ENCODE measurements at regions not wholly inside any gene's neighbourhood (a gene's known extent, or its start where the extent isn't known, plus 50 kb on each side); places are given as distances from the start of the nearest gene placed in this dataset.

DNA sequence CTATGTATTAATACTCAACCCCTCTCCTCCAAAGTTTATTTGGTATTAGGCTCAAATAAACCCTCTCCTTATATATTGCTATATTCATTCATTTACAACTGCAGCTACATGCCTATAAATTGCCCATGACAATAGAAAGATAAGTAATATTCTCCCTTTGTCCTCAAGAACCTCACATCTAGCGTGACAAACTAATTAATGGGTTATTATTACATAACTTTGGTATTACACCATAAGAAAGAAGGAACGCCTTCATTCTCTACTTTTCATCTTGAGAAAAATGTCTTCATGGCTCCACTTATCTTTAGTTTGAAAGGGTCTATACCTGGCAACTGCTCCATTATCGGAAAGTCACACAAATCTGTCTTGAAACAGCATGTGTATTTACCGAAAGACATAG lies 157.7 kb upstream of the RASGEF1B start:
- no peak for DNase-seq (ENCODE audit: low read depth in 2 of 2)

DNA sequence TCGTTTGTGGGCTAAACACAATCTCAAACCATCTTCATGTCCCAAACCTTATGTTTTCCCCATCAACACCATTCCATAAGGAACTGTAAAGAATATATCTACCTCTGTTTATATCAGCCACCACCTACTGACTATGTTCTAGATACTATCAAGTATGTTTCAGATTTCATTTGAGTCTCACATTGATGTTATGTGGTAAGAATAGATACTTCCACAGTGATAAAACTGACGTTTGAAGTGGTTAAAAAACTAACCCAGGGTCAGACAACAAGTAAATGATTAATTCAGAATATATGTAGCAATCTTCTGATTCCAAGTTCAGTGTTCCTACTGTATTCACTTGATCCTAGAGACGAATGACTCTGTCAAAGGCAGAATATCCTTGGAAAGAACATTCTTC lies 156.8 kb upstream of the RASGEF1B start:
- no peak for DNase-seq (ENCODE audit: low read depth in 2 of 2)

DNA sequence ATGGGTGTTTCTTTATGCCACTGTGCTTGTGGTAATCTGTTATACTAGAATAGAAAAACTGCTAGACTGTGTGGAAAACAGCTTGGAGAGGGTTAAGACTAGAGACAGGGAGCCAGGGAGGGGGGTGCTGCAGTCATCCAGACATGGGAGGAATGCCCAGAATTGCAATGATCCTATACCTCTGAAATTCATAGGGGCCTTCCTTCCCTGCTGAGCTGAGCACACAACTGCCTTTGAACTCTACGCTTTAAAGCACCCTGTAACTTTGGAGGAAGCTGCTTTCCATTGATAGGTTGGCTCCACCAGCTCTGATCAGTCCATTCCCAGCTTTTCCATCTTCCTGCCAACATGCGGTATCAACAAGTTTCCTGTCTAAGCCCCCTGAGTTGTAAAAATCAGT lies 155.9 kb upstream of the RASGEF1B start:
- DNase-seq (ENCODE audit: low read depth in 2 of 2), result no peak

DNA sequence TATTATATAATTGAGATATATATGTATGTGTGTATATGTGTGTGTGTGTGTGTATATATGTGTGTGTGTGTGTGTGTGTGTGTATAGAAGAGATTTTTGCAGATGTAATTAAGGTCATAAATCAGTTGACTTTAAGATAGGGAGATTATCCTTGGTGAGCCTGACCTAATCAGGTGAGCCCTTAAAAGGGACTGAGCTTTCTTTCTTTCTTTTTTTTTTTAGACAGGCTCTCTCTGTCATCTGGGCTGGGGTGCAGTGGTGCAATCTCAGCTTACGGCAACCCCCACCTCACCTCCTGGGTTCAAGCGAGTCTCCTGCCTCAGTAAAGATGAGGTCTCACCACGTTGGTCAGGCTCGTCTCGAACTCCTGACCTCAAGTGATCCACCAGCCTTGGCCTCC lies 155.1 kb upstream of the RASGEF1B start:
- no peak for DNase-seq (ENCODE audit: low read depth in 2 of 2)

DNA sequence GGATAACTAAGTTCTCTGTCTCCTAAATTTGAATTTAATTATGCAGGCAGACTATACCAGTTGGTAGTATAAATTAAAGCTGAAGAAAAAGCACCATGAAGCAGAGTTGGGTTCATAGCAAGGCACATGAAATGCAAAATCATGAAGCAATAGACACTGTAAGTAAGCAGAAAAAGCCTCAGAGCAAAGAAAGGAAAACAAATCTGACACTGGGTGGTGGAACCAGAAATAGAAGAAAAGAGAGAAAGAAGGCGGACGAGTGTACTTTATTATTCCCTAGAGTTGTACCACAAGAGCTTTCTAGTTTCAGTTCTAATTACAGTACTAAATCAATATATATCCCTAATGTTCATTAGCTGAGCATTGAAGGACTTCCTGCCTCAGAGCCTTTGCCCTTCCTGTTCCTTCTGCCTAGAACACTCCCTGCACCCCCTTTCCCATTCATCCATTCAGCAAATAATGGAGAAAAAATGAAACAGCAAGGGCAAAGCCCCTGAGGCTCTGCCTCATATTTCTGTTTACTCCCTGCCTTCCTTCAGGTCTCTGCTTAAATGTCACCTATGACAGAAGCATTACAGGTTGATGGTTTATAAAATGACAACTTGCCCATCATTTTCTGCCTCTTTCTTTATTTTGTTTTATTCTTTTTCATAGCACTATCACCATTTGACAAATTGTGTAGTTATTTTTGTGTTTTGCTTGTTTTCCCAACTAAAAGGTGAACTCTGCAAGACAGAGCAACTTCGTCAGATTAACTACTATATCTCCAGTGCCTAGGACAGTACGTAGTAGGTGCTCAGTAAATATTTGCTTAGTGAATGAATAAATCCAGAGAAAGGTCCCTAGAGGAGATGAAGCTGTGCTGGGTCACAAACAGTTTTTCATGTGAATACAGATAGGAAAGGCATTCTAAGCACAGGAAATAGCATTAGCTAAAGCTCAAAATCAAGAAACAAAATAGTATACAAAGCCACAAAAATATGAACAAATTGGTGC lies 154.0 kb upstream of the RASGEF1B start:
- DNase-seq (ENCODE audit: low read depth in 2 of 2), result no peak

DNA sequence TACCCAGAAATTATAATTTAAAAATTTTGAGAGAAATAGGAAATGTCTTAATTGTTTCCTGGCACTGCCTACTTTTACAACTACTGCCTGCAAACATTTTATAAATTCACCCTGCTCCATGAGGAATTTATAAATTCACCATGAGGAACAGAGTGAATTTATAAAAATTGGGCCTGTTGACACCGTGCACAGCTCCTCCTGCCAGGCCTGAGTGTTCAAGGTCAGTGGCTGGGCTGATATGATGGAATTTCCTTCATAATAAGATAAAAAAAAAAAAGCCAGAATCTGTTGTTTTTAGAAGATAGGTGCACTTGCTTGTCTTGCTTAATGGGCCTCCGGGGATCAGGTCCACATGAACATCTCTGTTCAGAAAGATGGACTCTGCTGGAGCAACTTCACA lies 151.7 kb upstream of the RASGEF1B start:
- DNase-seq (ENCODE audit: low read depth in 2 of 2), result no peak

DNA sequence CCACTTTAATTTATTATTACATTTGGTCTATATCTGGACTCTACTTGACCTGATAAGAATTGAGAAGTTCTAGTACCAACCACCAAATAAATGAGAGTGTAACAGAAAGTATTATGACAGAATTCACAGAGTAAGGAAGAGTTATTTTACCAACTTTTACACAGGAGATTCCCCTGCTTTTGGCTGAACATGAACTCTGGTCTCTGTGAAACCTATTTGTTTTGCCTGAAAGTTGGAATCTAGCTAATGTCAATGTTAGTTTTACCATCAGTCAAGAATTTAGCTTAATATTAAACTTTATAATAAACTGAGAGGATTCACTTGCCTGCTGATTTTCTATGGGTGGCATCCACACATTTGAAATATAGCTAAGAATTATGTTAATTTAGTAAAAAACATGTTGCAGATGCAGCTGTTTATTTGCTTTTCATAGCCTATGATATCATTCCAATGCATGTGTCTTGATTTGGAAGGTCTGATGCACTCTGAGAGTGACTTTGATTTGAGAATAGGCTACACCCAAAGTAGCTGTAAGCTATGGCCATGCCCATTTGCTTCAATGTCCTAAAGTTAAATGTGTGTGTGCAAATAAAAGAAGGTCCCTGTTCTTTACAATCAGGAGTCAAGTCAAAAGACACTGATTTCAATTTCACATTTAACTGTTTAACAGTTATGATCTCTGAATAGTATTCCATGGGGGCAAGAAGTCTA lies 150.9 kb upstream of the RASGEF1B start:
- no peak for DNase-seq (ENCODE audit: low read depth in 2 of 2)

DNA sequence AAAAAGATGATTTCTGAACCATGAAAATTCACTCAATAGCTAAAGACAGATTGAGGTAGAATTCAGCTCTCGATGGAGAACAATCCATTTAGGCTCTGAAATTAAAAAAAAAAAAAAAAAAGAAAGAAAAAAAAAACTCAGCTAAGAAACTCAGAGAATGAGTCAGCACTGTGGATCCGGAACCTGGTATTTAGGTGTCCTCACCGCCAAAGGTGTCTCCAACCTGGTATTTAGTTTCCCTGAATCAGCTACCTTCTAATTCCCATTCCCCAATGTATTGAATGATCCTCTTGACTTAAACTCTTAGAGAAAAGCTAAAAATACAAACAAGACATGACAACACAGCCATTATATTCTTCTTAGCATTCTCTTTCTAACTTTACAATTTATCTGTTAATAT lies 150.3 kb upstream of the RASGEF1B start:
- no peak for DNase-seq (ENCODE audit: low read depth in 2 of 2)

DNA sequence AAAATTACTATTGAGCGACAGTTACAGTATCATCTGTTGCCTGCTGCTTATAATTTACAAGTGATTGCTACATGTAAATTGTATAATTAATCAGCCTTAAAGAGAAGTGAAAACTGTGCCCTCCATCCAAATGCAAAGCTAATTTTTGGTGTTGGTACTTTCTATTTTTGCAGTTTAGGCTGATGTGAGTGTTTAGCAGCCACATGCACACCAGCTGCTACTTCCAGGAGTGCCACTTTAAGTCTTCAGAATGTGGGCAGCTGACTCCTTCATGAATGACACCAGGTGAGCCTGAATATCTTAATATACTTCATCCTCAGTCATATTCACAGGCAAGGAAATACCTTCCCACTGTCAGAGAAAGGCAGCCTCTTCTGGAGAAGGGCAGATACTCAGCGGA lies 149.8 kb upstream of the RASGEF1B start:
- no peak for DNase-seq (ENCODE audit: low read depth in 2 of 2)

DNA sequence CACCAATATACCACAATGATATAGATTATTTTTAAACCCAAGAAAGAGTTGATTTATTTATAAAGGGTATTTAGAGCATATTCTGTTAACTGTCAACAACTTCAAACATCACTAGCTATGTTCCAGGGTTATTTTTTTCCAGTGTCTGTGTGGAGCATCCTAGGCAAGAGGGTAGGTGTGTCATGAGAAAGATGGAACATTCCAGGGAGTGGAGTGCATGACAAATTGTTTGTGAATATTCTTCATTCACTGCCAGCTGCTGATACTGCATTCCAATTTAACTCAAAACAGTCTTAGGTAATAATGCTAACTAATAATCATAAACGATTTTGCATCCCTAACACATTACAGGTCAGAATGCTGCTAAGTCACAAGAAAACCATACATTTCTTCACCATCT lies 148.7 kb upstream of the RASGEF1B start:
- DNase-seq (ENCODE audit: low read depth in 2 of 2), result no peak

DNA sequence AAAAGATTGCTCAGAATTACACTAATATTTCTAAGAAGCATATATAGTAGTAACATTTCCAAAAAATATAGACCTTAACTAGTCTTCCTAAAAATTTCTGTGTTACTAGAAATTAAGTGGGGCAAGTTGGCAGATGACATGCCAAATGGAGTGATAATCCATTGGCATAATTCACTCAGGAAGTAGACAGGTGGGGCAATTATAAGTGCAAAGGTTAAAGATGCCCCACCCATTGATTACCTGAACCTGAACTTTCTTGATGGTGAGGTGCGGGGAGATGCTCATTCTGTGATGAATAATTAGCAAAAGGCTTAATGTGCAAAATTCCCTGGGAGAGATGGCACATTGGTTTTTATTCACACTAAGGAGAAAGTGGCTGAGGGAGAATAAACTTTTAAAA lies 145.8 kb upstream of the RASGEF1B start:
- DNase-seq (ENCODE audit: low read depth in 2 of 2), result no peak

DNA sequence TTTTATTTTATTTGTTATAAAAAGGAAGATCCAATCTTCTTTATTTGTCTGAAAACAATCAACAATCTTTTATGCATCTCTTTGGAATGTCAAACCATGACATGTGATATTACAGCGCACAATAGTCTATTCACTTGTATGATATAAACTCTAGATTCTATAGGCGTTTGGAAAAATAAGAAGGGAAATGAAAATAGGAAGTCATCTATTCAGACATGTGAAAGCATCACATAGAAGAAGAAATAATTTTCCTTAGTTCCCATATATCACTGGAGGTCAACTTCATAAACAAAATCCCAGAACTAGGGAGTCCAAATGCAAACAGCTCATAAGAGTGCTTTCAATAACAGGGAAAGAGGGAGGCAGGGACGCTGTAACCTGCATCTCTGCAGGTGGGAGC lies 139.5 kb upstream of the RASGEF1B start:
- no peak for DNase-seq (ENCODE audit: low read depth in 2 of 2)

DNA sequence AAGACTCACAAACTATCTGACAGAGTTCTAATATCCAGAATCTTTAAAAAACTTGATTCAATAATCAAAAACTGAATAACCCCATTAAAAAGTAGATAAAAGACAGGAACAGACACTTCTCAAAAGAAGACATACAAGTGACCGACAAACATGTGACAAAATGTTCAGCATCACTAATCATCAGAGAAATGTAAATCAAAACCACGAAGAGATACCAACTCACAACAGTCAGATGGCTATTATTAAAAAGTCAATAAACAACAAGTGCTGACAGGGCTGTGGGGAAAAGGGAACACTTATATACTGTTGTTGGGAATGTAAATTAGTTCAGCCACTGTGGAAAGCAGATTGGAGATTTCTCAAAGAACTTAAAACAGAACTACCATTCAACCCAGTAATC lies 138.1 kb upstream of the RASGEF1B start:
- DNase-seq (ENCODE audit: low read depth in 2 of 2), result no peak

DNA sequence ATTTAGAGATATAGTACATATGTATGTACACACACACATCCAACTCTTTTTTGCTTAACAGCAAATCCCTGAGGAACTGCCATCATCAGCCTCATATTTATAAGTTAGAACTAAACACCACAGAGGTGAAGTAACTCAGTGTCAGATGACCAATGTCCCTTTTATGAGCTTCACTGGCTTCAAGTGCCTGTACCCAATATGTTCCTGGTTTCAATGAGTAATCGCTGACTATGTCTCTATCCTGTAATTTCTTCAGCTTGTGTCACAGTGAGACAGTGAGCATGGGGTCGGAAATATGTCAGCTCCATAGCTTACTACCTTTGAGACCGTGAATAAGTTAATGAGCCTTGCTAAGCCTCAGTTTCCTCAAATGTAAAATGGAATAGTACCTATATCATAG lies 136.2 kb upstream of the RASGEF1B start:
- no peak for DNase-seq (ENCODE audit: low read depth in 2 of 2)

DNA sequence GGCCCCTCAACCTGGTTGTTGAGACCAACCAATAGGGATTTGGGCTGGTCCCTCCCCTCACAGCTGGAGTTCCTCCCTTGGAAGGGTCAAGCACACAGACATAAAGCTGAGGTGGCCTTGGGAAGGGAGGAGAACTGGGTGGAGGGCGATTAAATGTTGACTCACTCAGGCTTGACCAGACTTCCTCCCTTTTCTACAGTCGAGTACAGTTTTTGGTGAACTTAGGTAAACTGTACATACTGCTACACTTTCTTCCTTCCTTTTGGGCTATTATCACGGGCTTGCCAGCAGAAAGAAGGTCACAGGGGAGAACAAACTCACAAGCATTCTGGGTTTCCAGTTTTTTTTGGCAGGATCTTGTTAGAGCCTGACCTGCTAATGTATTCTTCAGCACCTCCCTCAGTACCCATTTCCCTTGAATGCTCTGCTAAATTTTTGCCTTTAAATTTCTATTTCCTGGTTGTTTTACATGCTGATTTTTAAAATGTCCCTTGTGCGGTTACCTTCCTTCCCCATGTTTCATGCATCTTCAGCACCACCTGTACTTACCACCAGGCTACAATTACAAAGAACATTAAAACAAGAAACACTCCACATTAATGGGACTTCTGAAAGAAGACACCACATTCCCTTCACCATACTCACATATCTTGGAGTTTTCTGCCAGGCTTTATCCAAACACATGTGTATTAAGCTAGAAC lies 135.2 kb upstream of the RASGEF1B start:
- DNase-seq (ENCODE audit: low read depth in 2 of 2), result no peak

DNA sequence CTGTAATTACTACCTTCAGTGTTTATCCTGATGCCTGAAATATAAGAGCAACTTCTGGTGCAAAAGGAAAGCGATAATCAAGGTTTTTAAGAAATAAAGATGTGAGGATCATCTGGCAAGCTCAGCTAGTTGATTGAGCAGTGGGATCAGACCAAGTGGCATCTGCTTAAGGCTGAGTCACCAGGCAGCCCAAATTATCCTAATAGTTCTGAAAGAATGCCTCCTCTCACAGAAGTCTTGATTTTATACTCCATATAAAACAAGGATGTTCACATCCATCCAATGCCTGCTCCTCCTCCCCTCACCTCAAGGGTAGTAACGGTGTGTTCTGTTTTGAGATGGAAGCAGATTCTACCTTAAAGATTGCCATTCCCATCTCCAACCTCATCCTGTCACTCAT lies 134.5 kb upstream of the RASGEF1B start:
- DNase-seq (ENCODE audit: low read depth in 2 of 2), result no peak

DNA sequence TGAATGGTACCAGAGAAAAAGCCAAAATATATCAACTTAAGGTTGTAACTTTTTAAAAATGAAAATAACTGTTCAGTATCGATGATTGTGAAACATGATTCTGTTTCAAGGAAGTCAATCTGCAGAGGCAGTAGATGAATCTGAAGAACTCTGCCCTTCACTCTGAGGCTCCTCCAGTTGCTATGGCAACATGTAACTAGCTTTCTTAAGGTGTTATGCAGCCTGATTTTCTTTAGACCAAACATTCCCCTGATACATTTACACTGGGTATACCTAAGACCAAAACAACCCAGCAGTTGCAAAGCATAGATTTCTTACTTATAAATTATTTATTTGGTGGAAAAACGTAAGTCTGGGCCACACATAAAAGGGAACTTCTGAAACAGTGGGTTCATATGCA lies 133.6 kb upstream of the RASGEF1B start:
- no peak for DNase-seq (ENCODE audit: low read depth in 2 of 2)

DNA sequence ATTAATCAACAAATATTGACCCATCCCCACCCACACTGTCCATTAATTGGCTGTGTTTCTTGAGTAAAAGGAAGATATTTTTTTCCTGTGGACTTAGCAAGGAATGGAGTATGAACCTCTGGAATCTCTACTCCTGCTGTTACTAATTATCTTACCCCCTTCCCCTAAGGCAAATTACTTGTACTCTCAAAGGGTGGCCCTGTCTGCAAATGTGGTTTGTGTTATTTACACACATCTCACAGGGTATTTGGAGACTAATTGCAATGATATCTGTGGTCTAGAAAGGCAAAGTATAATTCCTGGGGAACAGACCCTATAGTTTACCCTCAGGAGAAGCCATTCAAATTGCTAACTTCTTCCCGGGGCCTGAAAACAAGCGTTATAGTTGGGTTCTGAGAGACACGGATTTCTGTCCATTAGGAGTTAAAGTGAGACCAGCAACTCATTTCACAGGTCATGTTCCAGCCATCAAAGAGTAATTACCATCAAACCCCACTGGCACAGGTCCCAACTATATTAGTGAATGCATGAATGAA lies 133.0 kb upstream of the RASGEF1B start:
- DNase-seq (ENCODE audit: low read depth in 2 of 2), result no peak

DNA sequence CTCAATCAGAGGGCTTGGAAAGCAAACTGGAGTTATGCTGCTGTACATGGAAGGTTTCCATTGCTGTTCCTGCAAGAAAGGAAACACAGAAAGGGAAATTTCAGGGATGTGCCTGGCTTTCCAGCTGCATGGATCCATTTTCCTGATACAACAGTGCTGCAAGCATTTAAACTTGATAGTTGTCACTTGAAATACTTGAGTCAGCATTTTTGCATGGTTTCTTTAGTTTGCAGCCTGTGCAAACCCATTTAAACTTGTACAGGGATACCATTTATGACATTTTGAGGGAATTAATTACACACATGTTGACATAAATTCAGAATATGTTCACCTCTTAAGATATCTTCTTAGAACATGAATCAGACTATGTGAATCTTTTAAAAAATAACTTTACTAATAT lies 131.1 kb upstream of the RASGEF1B start:
- DNase-seq (ENCODE audit: low read depth in 2 of 2), result no peak

DNA sequence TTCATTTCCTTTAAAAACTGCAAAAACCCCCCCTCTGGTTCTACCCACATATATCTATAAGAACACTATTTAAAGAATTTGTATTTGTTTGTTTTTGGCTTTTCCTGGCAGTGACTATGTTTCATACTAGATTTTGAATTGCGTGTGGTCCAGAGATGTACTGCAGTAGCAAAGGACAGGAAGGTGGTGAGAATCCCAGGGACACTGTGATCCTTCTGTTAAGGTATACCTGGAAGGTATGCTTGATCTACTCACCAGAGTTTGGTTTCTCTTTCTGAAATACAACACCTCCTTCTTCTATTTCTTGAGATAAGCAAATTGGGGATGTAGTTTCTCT lies 129.6 kb upstream of the RASGEF1B start:
- DNase-seq (ENCODE audit: low read depth in 2 of 2), result no peak

DNA sequence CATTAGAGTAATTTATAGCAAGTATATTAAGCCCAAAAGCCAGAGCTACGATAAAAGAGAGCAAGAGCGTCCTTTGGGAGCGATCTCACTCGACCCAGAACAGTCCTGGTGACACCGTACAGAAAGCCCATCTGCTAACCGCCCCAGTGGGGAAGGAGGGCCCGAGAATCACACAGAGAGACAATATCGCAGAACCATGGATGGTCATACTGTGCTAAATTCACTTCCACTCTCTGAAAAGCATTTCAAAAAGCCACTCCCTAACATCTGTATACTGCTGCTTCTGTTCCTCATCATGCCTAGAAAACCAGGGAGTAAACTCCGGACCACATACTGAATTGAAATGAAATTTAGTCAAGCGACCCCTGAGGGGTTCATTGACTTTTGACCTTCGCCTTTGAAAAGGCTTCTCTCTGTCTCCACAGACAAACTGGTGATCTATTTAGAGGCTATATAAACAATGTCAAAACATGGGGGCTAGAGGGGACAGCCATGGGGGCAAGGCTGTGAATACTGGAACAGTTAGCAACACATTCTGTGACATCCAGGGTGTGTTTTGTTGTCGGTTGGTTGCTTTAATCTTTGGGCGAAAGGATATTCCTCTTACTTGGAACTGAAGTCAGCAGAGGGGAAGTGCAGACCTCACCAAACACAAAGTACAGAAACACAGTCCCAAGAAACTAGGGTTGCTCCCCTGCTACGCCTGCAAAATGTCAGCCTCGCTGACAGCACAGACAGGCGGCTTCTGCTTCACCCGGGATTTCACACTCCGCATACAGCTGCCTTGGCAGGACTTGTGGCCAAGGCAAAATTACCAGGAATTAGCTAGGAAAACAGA lies 129.0 kb upstream of the RASGEF1B start:
- no peak for DNase-seq (ENCODE audit: low read depth in 2 of 2)

All from stimulated activated CD4-positive, alpha-beta T cell treated with anti-CD3 and anti-CD28 coated beads, Interleukin-4, amount 100 ng/mL, for 48 hours (primary cell).